ENCODE measurements at regions not wholly inside any gene's neighbourhood (a gene's known extent, or its start where the extent isn't known, plus 50 kb on each side); places are given as distances from the start of the nearest gene placed in this dataset.

GRCh38 chr6:112651239-112651638, 304.1 kb downstream of the RFPL4B start:
- H3K9ac ChIP-seq: no peak overlapping the region
- no peak overlapping the region for H3K4me3 ChIP-seq (ENCODE audit: low read depth in 2 of 2, low read length in 1 of 2)
- no peak overlapping the region for H3K4me2 ChIP-seq
- no peak for DNase-seq
- no peaks in the 10 kb centered on the region for H3K9me2 ChIP-seq
- no peak overlapping the region for H2AFZ ChIP-seq (ENCODE audit: low read depth)
- H3K4me1 ChIP-seq (ENCODE audit: control insufficient read depth in 1 of 2, insufficient read depth in 2 of 2, low read depth in 1 of 2, low read length in 1 of 2): no peaks in the 10 kb centered on the region; a peak in 1 of 4 replicates
- H3K27me3 ChIP-seq (ENCODE audit: insufficient read depth): no peaks in the 10 kb centered on the region
- TF ChIP-seq MAX (IDR thresholded peaks at IDR 0.05; ENCODE audit: low read depth): no peak
- no peak for TF ChIP-seq YY1 (IDR thresholded peaks at IDR 0.05; ENCODE audit: low read depth)
- no peak for TF ChIP-seq CHD2 (IDR thresholded peaks at IDR 0.05; ENCODE audit: low read length, partially characterized antibody)
- TF ChIP-seq FOXM1 (IDR thresholded peaks at IDR 0.05; ENCODE audit: low read depth): no peak
- TF ChIP-seq ELF1 (IDR thresholded peaks at IDR 0.05): no peak
- TF ChIP-seq, protein P1, sequence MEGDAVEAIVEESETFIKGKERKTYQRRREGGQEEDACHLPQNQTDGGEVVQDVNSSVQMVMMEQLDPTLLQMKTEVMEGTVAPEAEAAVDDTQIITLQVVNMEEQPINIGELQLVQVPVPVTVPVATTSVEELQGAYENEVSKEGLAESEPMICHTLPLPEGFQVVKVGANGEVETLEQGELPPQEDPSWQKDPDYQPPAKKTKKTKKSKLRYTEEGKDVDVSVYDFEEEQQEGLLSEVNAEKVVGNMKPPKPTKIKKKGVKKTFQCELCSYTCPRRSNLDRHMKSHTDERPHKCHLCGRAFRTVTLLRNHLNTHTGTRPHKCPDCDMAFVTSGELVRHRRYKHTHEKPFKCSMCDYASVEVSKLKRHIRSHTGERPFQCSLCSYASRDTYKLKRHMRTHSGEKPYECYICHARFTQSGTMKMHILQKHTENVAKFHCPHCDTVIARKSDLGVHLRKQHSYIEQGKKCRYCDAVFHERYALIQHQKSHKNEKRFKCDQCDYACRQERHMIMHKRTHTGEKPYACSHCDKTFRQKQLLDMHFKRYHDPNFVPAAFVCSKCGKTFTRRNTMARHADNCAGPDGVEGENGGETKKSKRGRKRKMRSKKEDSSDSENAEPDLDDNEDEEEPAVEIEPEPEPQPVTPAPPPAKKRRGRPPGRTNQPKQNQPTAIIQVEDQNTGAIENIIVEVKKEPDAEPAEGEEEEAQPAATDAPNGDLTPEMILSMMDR (IDR thresholded peaks at IDR 0.05): no peak
- TF ChIP-seq FOSL2 (IDR thresholded peaks at IDR 0.05; ENCODE audit: borderline replicate concordance, low read depth): no peak
- no peak for TF ChIP-seq EZH2phosphoT487 (IDR thresholded peaks at IDR 0.05; ENCODE audit: borderline replicate concordance, low read depth)
- no peak for TF ChIP-seq SMC3 (IDR thresholded peaks at IDR 0.05; ENCODE audit: low read depth, low read length)
- TF ChIP-seq RFX5 (IDR thresholded peaks at IDR 0.05; ENCODE audit: low read length): no peak
- TF ChIP-seq, protein P2, sequence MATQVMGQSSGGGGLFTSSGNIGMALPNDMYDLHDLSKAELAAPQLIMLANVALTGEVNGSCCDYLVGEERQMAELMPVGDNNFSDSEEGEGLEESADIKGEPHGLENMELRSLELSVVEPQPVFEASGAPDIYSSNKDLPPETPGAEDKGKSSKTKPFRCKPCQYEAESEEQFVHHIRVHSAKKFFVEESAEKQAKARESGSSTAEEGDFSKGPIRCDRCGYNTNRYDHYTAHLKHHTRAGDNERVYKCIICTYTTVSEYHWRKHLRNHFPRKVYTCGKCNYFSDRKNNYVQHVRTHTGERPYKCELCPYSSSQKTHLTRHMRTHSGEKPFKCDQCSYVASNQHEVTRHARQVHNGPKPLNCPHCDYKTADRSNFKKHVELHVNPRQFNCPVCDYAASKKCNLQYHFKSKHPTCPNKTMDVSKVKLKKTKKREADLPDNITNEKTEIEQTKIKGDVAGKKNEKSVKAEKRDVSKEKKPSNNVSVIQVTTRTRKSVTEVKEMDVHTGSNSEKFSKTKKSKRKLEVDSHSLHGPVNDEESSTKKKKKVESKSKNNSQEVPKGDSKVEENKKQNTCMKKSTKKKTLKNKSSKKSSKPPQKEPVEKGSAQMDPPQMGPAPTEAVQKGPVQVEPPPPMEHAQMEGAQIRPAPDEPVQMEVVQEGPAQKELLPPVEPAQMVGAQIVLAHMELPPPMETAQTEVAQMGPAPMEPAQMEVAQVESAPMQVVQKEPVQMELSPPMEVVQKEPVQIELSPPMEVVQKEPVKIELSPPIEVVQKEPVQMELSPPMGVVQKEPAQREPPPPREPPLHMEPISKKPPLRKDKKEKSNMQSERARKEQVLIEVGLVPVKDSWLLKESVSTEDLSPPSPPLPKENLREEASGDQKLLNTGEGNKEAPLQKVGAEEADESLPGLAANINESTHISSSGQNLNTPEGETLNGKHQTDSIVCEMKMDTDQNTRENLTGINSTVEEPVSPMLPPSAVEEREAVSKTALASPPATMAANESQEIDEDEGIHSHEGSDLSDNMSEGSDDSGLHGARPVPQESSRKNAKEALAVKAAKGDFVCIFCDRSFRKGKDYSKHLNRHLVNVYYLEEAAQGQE (IDR thresholded peaks at IDR 0.05; ENCODE audit: low read depth, low read length): no peak
- TF ChIP-seq EP300 (IDR thresholded peaks at IDR 0.05; ENCODE audit: borderline replicate concordance in 1 of 2, low read depth in 1 of 2, low read length in 1 of 2): no peak
- TF ChIP-seq, protein P3, sequence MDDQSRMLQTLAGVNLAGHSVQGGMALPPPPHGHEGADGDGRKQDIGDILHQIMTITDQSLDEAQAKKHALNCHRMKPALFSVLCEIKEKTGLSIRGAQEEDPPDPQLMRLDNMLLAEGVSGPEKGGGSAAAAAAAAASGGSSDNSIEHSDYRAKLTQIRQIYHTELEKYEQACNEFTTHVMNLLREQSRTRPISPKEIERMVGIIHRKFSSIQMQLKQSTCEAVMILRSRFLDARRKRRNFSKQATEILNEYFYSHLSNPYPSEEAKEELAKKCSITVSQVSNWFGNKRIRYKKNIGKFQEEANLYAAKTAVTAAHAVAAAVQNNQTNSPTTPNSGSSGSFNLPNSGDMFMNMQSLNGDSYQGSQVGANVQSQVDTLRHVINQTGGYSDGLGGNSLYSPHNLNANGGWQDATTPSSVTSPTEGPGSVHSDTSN (IDR thresholded peaks at IDR 0.05): no peak
- no peaks in the 10 kb centered on the region for H3K9me3 ChIP-seq
- H3K27ac ChIP-seq (ENCODE audit: low read depth in 2 of 2, low read length in 1 of 2): no peak overlapping the region
- no peaks in the 10 kb centered on the region for H4K20me1 ChIP-seq (ENCODE audit: insufficient read depth)
- ChIA-PET CTCF (no interaction called here), POLR2A (no interaction called here)
- H3K79me2 ChIP-seq (ENCODE audit: insufficient read depth): no peaks in the 10 kb centered on the region
- peaks cover 4% of the 10 kb centered on the region for H3F3A ChIP-seq (replicated peaks; ENCODE audit: insufficient read depth)
- WGBS (ENCODE audit: low lambda C conversion rate): 81% methylated on average over 4 of the region's 4 CpGs
- H3K36me3 ChIP-seq (replicated peaks in 1 of 2; ENCODE audit: control insufficient read depth in 1 of 2, insufficient read depth in 2 of 2, low read length in 1 of 2): no peaks in the 10 kb centered on the region

All from SK-N-SH (cell line).